ENCODE measurements at regions not wholly inside any gene's neighbourhood (a gene's known extent, or its start where the extent isn't known, plus 50 kb on each side); places are given as distances from the start of the nearest gene placed in this dataset.

DNA sequence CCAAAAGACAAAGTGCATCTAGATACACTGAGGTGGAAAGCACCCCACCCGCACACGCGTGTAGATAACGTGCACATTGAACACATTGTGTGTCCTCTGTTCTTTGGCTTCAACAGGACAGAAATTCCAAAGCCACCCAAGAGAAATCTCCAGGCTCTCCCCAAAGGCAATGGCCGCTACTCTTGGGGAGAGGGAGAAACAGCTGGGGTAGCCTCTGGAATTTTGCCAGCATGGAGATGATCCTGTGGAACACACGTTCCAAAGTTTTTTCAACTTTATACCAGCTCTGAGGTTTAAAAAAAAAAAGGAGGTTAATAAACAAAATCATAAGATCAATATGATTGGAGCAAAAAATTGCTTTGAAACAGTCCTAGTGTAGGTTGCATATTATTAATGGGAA, 63.0 kb upstream of the CD82 start:
- ChIA-PET POLR2A (no interaction called here), CTCF (interaction anchor here (0.6 kb wide), 1 partner anchor 21 kb away, joined by 3 read pairs; no protein-coding TSS in a partner anchor), RAD21 (ENCODE audit: low non-redundant PET in 1 of 2, low total read pairs in 2 of 2, uncharacterized antibody in 2 of 2, unreplicated experiment in 2 of 2) (no interaction called here)
- Histone ChIP-seq H3K27me3 (ENCODE audit: insufficient read depth, low read length) (no peaks in the 10 kb centered on the region), H4K20me1 (ENCODE audit: insufficient read depth) (no peaks in the 10 kb centered on the region), H3K9ac (ENCODE audit: low read length) (no peak overlapping the region), H3K79me2 (ENCODE audit: insufficient read depth, low read length) (no peaks in the 10 kb centered on the region), H3K36me3 (ENCODE audit: control insufficient read depth in 1 of 2, insufficient read depth in 2 of 2, low read length in 2 of 2) (no peaks in the 10 kb centered on the region), H3K9me3 (ENCODE audit: control insufficient read depth in 1 of 2, insufficient read depth in 1 of 2, low read depth in 1 of 2, low read length in 2 of 2) (no peaks in the 10 kb centered on the region; a peak in 1 of 4 replicates), H3K9me2 (ENCODE audit: insufficient read depth) (no peaks in the 10 kb centered on the region), H3K4me3 (replicated peaks in 1 of 2; ENCODE audit: low read depth in 1 of 2, low read length in 2 of 2) (no peak overlapping the region), H2AFZ (ENCODE audit: low read depth, low read length, poor library complexity, severe bottlenecking) (no peak overlapping the region), H3K4me1 (ENCODE audit: control insufficient read depth in 1 of 2, insufficient read depth in 2 of 2, low read length in 2 of 2) (peaks cover 15 to 18% of the 10 kb centered on the region in 2 experiments), H3K4me2 (ENCODE audit: low read length) (no peak overlapping the region), H3K27ac (ENCODE audit: low read depth, low read length) (no peak overlapping the region)
- DNase-seq (ENCODE audit: low read depth, low spot score) (no peak), ATAC-seq (no peak)
- TF ChIP-seq, protein P1, sequence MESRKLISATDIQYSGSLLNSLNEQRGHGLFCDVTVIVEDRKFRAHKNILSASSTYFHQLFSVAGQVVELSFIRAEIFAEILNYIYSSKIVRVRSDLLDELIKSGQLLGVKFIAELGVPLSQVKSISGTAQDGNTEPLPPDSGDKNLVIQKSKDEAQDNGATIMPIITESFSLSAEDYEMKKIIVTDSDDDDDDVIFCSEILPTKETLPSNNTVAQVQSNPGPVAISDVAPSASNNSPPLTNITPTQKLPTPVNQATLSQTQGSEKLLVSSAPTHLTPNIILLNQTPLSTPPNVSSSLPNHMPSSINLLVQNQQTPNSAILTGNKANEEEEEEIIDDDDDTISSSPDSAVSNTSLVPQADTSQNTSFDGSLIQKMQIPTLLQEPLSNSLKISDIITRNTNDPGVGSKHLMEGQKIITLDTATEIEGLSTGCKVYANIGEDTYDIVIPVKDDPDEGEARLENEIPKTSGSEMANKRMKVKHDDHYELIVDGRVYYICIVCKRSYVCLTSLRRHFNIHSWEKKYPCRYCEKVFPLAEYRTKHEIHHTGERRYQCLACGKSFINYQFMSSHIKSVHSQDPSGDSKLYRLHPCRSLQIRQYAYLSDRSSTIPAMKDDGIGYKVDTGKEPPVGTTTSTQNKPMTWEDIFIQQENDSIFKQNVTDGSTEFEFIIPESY (IDR thresholded peaks at IDR 0.05; ENCODE audit: extremely low read depth, insufficient replicate concordance, low read length), result no peak
- no peak for TF ChIP-seq YY1 (IDR thresholded peaks at IDR 0.05; ENCODE audit: extremely low read depth, insufficient replicate concordance, low read depth, low read length)
- TF ChIP-seq CBX3 (IDR thresholded peaks at IDR 0.05; ENCODE audit: low read depth), result no peak
- TF ChIP-seq RAD21 (IDR thresholded peaks at IDR 0.05; ENCODE audit: low read depth), result no peak
- no peak for TF ChIP-seq SRF (IDR thresholded peaks at IDR 0.05; ENCODE audit: low read depth)
- TF ChIP-seq CEBPB (IDR thresholded peaks at IDR 0.05; ENCODE audit: low read depth), result no peak
- TF ChIP-seq ZFX (IDR thresholded peaks at IDR 0.05), result no peak
- TF ChIP-seq ELF1 (IDR thresholded peaks at IDR 0.05; ENCODE audit: borderline replicate concordance, low read depth), result no peak
- no peak for TF ChIP-seq JUND (IDR thresholded peaks at IDR 0.05)
- TF ChIP-seq POLR2A (IDR thresholded peaks at IDR 0.05; ENCODE audit: borderline replicate concordance, extremely low read depth, insufficient read depth, insufficient read length), result no peak
- TF ChIP-seq, protein P2, sequence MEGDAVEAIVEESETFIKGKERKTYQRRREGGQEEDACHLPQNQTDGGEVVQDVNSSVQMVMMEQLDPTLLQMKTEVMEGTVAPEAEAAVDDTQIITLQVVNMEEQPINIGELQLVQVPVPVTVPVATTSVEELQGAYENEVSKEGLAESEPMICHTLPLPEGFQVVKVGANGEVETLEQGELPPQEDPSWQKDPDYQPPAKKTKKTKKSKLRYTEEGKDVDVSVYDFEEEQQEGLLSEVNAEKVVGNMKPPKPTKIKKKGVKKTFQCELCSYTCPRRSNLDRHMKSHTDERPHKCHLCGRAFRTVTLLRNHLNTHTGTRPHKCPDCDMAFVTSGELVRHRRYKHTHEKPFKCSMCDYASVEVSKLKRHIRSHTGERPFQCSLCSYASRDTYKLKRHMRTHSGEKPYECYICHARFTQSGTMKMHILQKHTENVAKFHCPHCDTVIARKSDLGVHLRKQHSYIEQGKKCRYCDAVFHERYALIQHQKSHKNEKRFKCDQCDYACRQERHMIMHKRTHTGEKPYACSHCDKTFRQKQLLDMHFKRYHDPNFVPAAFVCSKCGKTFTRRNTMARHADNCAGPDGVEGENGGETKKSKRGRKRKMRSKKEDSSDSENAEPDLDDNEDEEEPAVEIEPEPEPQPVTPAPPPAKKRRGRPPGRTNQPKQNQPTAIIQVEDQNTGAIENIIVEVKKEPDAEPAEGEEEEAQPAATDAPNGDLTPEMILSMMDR (IDR thresholded peaks at IDR 0.05 in 2 of 3, conservative IDR thresholded peaks at IDR 0.05 in 1 of 3; ENCODE audit: borderline replicate concordance in 1 of 3, insufficient read depth in 1 of 3, low read depth in 2 of 3, low read length in 2 of 3), result no peak
- BruUV-seq (replicated peaks), result no TSS peak
- intact Hi-C loops (cut with micrococcal nuclease), result no loop called here

All from HCT116 (cell line).